HepG2 (cell line): ENCODE measurements at regions not wholly inside any gene's neighbourhood (a gene's known extent, or its start where the extent isn't known, plus 50 kb on each side); places are given as distances from the start of the nearest gene placed in this dataset.
A peak's percentile ranks its signal among the peaks of the same experiment; 100 is the strongest.

ENCODE experiments used
- ETV6 ChIP-seq: sonication (generic); formaldehyde crosslinking; conservative IDR thresholded peaks from 2 replicates; pipeline ENCODE4 v1.4.0; 2020; ENCODE audit warnings: missing genetic modification reagents
- FOXJ3 ChIP-seq: sonication (generic); formaldehyde crosslinking; IDR thresholded peaks from 2 replicates; pipeline ENCODE4 v1.4.0; 2020; ENCODE audit warnings: missing genetic modification reagents, mild to moderate bottlenecking, borderline replicate concordance
- ISL2 ChIP-seq: sonication (generic); formaldehyde crosslinking; IDR thresholded peaks from 2 replicates; pipeline ENCODE4 v1.5.0; 2020; ENCODE audit warnings: missing genetic modification reagents
- MED13 ChIP-seq: sonication (generic); formaldehyde crosslinking; IDR thresholded peaks from 2 replicates; pipeline ENCODE4 v1.5.0; 2020; ENCODE audit warnings: missing genetic modification reagents
- MXD4 ChIP-seq: IDR thresholded peaks from 2 replicates; pipeline ENCODE4 v1.6.1; 2016; ENCODE audit warnings: mild to moderate bottlenecking, missing biosample characterization, missing genetic modification reagents
- NAIF1 ChIP-seq: sonication (generic); formaldehyde crosslinking; IDR thresholded peaks from 2 replicates; pipeline ENCODE4 v1.5.0; 2020; ENCODE audit warnings: mild to moderate bottlenecking, missing genetic modification reagents, borderline replicate concordance
- NFKB2 ChIP-seq: sonication (generic); formaldehyde crosslinking; IDR thresholded peaks from 2 replicates; pipeline ENCODE4 v1.4.0; 2020; ENCODE audit warnings: missing genetic modification reagents, borderline replicate concordance
- NONO ChIP-seq, 2 experiments: fragments of 450-650 bp in 1 of 2; sonication (generic) in 1 of 2; formaldehyde crosslinking in 1 of 2; IDR thresholded peaks in 1 of 2; conservative IDR thresholded peaks in 1 of 2; 2 replicates each; pipeline versions ENCODE4 v1.6.1 to v1.8.0; 2017 to 2022; ENCODE audit warnings: mild to moderate bottlenecking in 1 of 2, missing genetic modification reagents in 1 of 2, moderate library complexity in 1 of 2
- PCBP1 ChIP-seq: fragments of 200-400 bp; formaldehyde crosslinking; IDR thresholded peaks from 2 replicates; pipeline ENCODE4 v1.6.1; 2017; ENCODE audit warnings: mild to moderate bottlenecking, low read depth, low read length, borderline replicate concordance
- SRSF9 ChIP-seq: fragments of 200-400 bp; formaldehyde crosslinking; IDR thresholded peaks from 2 replicates; pipeline ENCODE4 v1.6.1; 2018; ENCODE audit warnings: borderline replicate concordance, mild to moderate bottlenecking, low read depth, low read length; ENCODE audit not compliant: insufficient read depth, poor library complexity, severe bottlenecking
- ZFP41 ChIP-seq: sonication (generic); formaldehyde crosslinking; IDR thresholded peaks from 2 replicates; pipeline ENCODE4 v1.4.0; 2020; ENCODE audit warnings: mild to moderate bottlenecking, missing genetic modification reagents, borderline replicate concordance
- ZNF329 ChIP-seq: sonication (generic); formaldehyde crosslinking; IDR thresholded peaks from 2 replicates; pipeline ENCODE4 v1.9.0; 2021; ENCODE audit warnings: low read depth, mild to moderate bottlenecking, missing genetic modification reagents
- ZNF337 ChIP-seq: sonication (generic); formaldehyde crosslinking; IDR thresholded peaks from 2 replicates; pipeline ENCODE4 v1.5.1; 2020; ENCODE audit warnings: missing genetic modification reagents, low read depth, mild to moderate bottlenecking, borderline replicate concordance
- ZNF549 ChIP-seq: sonication (generic); formaldehyde crosslinking; IDR thresholded peaks from 2 replicates; pipeline ENCODE4 v1.5.0; 2020; ENCODE audit warnings: missing genetic modification reagents
- ZNF563 ChIP-seq: sonication (generic); formaldehyde crosslinking; IDR thresholded peaks from 2 replicates; pipeline ENCODE4 v1.8.0; 2022; ENCODE audit warnings: mild to moderate bottlenecking, moderate library complexity, missing genetic modification reagents
- ZNF629 ChIP-seq: sonication (generic); formaldehyde crosslinking; conservative IDR thresholded peaks from 2 replicates; pipeline ENCODE4 v1.5.0; 2020; ENCODE audit warnings: missing genetic modification reagents
- TF ChIP-seq, protein P1 (sequence below): sonication (generic); formaldehyde crosslinking; IDR thresholded peaks from 2 replicates; pipeline ENCODE4 v1.4.0; 2020; ENCODE audit warnings: missing genetic modification reagents, mild to moderate bottlenecking, borderline replicate concordance
- TF ChIP-seq, protein P2 (sequence below): sonication (generic); formaldehyde crosslinking; IDR thresholded peaks from 2 replicates; pipeline ENCODE4 v1.8.0; 2022; ENCODE audit warnings: low read depth, missing genetic modification reagents
- TF ChIP-seq, protein P3 (sequence below): sonication (generic); formaldehyde crosslinking; IDR thresholded peaks from 2 replicates; pipeline ENCODE4 v1.8.1; 2023; ENCODE audit warnings: mild to moderate bottlenecking, moderate library complexity, missing genetic modification reagents
- TF ChIP-seq, protein P4 (sequence below): sonication (generic); formaldehyde crosslinking; IDR thresholded peaks from 2 replicates; pipeline ENCODE4 v1.5.0; 2020; ENCODE audit warnings: missing genetic modification reagents, mild to moderate bottlenecking, borderline replicate concordance
- TF ChIP-seq, protein P5 (sequence below): sonication (generic); formaldehyde crosslinking; IDR thresholded peaks from 2 replicates; pipeline ENCODE4 v1.8.0; 2022; ENCODE audit warnings: mild to moderate bottlenecking, missing genetic modification reagents, moderate library complexity

DNA sequence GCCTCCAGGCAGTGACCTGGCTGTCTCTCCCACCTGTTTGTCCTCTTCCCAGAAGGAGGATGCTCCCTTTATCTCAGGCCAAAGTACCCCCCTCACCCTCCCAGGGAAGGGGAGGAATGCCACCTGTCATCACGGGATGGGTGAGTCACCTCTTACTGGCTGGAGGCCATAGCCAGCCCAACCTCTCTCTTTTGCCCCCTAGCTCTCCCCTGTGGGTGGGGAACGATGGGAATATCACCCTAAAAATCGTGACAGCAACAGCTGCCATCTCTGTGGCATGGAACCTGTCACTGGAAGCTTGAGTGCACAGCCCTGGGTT lies 137.5 kb upstream of the PTPN1 start (continued):
- TF ChIP-seq ZNF549 (CRISPR knock-in tag) = no peak
- TF ChIP-seq, protein P1, sequence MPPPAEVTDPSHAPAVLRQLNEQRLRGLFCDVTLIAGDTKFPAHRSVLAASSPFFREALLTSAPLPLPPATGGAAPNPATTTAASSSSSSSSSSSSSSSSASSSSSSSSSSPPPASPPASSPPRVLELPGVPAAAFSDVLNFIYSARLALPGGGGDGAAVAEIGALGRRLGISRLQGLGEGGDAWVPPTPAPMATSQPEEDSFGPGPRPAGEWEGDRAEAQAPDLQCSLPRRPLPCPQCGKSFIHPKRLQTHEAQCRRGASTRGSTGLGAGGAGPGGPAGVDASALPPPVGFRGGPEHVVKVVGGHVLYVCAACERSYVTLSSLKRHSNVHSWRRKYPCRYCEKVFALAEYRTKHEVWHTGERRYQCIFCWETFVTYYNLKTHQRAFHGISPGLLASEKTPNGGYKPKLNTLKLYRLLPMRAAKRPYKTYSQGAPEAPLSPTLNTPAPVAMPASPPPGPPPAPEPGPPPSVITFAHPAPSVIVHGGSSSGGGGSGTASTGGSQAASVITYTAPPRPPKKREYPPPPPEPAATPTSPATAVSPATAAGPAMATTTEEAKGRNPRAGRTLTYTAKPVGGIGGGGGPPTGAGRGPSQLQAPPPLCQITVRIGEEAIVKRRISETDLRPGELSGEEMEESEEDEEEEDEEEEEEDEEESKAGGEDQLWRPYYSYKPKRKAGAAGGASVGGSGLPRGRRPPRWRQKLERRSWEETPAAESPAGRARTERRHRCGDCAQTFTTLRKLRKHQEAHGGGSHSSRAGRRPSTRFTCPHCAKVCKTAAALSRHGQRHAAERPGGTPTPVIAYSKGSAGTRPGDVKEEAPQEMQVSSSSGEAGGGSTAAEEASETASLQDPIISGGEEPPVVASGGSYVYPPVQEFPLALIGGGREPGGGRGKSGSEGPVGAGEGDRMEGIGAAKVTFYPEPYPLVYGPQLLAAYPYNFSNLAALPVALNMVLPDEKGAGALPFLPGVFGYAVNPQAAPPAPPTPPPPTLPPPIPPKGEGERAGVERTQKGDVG (CRISPR knock-in tag) = no peak
- TF ChIP-seq, protein P2, sequence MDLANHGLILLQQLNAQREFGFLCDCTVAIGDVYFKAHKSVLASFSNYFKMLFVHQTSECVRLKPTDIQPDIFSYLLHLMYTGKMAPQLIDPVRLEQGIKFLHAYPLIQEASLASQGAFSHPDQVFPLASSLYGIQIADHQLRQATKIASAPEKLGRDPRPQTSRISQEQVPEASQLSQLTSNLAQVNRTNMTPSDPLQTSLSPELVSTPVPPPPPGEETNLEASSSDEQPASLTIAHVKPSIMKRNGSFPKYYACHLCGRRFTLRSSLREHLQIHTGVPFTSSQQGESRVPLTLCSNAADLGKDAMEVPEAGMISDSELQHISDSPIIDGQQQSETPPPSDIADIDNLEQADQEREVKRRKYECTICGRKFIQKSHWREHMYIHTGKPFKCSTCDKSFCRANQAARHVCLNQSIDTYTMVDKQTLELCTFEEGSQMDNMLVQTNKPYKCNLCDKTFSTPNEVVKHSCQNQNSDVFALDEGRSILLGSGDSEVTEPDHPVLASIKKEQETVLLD (CRISPR knock-in tag) = no peak
- TF ChIP-seq SRSF9 = no peak
- TF ChIP-seq ETV6 (CRISPR knock-in tag) = no peak
- no peak for TF ChIP-seq FOXJ3 (CRISPR knock-in tag)
- no peak for TF ChIP-seq ZNF563 (CRISPR knock-in tag)
- no peak for TF ChIP-seq NFKB2 (CRISPR knock-in tag)
- no peak for TF ChIP-seq ZNF329
- no peak for TF ChIP-seq NAIF1 (CRISPR knock-in tag)
- no peak for TF ChIP-seq ZNF337
- TF ChIP-seq, protein P3, sequence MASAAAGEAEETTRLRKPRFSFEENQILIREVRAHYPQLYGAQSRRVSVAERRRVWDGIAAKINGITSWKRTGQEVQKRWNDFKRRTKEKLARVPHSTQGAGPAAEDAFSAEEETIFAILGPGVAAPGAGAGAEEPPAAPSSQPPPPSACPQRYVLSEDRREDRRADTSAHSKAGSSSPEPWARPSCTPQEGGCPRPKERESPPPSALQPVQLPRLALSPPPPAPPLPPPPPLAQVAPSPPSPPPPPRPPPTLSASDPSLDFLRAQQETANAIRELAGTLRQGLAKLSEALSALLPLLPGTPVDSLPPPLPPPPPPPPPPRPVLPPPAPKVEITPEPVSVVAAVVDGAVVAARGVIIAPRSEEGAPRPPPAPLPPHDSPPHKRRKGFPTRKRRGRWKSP (CRISPR knock-in tag) = no peak
- TF ChIP-seq MXD4 (CRISPR knock-in tag) = no peak
- TF ChIP-seq NONO (IDR thresholded peaks at IDR 0.05) = no peak
- no peak for TF ChIP-seq NONO (CRISPR knock-in tag; conservative IDR thresholded peaks at IDR 0.05)
- TF ChIP-seq MED13 (CRISPR knock-in tag) = peak; percentile 19; the same call in 1 of the 2 replicates
- TF ChIP-seq ZFP41 (CRISPR knock-in tag) = no peak
- TF ChIP-seq PCBP1 = no peak
- TF ChIP-seq, protein P4, sequence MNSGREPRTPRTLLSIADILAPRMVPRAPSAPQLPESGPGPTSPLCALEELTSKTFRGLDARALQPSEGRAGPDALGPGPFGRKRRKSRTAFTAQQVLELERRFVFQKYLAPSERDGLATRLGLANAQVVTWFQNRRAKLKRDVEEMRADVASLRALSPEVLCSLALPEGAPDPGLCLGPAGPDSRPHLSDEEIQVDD (CRISPR knock-in tag) = no peak
- TF ChIP-seq ZNF629 = no peak
- TF ChIP-seq, protein P5, sequence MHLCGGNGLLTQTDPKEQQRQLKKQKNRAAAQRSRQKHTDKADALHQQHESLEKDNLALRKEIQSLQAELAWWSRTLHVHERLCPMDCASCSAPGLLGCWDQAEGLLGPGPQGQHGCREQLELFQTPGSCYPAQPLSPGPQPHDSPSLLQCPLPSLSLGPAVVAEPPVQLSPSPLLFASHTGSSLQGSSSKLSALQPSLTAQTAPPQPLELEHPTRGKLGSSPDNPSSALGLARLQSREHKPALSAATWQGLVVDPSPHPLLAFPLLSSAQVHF (CRISPR knock-in tag) = no peak
- no peak for TF ChIP-seq ISL2 (CRISPR knock-in tag)
